Liver (tissue), 2 donors: ENCODE measurements at regions not wholly inside any gene's neighbourhood (a gene's known extent, or its start where the extent isn't known, plus 50 kb on each side); places are given as distances from the start of the nearest gene placed in this dataset.

ENCODE experiments used
- TF ChIP-seq, protein P1 (sequence below): IDR thresholded peaks from 2 replicates; pipeline ENCODE4 v1.6.1; 2016; ENCODE audit warnings: antibody characterized with exemption
- TF ChIP-seq, protein P2 (sequence below): fragments of 150-350 bp; IDR thresholded peaks from 2 replicates; pipeline ENCODE4 v1.5.1; 2017; ENCODE audit warnings: improper control_type of control experiment, low read depth, low read length; ENCODE audit not compliant: missing input control
- TF ChIP-seq, protein P3 (sequence below): IDR thresholded peaks from 2 replicates; pipeline ENCODE4 v1.6.1; 2016; ENCODE audit warnings: antibody characterized with exemption
- donor health status: healthy.

- TF ChIP-seq, protein P1, sequence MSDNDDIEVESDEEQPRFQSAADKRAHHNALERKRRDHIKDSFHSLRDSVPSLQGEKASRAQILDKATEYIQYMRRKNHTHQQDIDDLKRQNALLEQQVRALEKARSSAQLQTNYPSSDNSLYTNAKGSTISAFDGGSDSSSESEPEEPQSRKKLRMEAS, result no peak
- TF ChIP-seq, protein P2, sequence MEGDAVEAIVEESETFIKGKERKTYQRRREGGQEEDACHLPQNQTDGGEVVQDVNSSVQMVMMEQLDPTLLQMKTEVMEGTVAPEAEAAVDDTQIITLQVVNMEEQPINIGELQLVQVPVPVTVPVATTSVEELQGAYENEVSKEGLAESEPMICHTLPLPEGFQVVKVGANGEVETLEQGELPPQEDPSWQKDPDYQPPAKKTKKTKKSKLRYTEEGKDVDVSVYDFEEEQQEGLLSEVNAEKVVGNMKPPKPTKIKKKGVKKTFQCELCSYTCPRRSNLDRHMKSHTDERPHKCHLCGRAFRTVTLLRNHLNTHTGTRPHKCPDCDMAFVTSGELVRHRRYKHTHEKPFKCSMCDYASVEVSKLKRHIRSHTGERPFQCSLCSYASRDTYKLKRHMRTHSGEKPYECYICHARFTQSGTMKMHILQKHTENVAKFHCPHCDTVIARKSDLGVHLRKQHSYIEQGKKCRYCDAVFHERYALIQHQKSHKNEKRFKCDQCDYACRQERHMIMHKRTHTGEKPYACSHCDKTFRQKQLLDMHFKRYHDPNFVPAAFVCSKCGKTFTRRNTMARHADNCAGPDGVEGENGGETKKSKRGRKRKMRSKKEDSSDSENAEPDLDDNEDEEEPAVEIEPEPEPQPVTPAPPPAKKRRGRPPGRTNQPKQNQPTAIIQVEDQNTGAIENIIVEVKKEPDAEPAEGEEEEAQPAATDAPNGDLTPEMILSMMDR, result no peak
- TF ChIP-seq, protein P3, sequence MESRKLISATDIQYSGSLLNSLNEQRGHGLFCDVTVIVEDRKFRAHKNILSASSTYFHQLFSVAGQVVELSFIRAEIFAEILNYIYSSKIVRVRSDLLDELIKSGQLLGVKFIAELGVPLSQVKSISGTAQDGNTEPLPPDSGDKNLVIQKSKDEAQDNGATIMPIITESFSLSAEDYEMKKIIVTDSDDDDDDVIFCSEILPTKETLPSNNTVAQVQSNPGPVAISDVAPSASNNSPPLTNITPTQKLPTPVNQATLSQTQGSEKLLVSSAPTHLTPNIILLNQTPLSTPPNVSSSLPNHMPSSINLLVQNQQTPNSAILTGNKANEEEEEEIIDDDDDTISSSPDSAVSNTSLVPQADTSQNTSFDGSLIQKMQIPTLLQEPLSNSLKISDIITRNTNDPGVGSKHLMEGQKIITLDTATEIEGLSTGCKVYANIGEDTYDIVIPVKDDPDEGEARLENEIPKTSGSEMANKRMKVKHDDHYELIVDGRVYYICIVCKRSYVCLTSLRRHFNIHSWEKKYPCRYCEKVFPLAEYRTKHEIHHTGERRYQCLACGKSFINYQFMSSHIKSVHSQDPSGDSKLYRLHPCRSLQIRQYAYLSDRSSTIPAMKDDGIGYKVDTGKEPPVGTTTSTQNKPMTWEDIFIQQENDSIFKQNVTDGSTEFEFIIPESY, result no peak
Measured at GRCh38 chr14:98761993-98762392, 510.0 kb downstream of the BCL11B start.
